ENCODE measurements at regions not wholly inside any gene's neighbourhood (a gene's known extent, or its start where the extent isn't known, plus 50 kb on each side); places are given as distances from the start of the nearest gene placed in this dataset.

DNA sequence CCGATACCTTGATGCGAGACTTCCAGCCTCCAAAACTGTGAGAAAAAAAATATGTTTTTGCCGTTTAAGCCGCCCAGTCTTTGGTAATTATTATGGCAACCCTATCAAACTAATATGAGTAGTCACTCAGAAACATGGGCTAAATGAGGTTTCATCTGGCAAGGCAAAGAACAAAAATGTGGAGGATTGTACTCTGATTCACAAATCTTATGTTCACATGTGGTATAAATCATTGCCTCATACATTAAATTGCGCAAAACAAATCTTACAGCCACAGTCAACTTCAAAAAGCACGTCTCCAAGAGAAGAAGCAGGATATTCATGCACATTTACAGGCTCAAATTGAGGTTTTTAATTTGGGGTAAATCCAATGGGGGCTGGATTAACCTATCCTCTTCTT is 1435.4 kb upstream of the LRRTM1 start:
- TF ChIP-seq POLR2A (IDR thresholded peaks at IDR 0.05), result no peak
- TF ChIP-seq, protein P1, sequence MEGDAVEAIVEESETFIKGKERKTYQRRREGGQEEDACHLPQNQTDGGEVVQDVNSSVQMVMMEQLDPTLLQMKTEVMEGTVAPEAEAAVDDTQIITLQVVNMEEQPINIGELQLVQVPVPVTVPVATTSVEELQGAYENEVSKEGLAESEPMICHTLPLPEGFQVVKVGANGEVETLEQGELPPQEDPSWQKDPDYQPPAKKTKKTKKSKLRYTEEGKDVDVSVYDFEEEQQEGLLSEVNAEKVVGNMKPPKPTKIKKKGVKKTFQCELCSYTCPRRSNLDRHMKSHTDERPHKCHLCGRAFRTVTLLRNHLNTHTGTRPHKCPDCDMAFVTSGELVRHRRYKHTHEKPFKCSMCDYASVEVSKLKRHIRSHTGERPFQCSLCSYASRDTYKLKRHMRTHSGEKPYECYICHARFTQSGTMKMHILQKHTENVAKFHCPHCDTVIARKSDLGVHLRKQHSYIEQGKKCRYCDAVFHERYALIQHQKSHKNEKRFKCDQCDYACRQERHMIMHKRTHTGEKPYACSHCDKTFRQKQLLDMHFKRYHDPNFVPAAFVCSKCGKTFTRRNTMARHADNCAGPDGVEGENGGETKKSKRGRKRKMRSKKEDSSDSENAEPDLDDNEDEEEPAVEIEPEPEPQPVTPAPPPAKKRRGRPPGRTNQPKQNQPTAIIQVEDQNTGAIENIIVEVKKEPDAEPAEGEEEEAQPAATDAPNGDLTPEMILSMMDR (IDR thresholded peaks at IDR 0.05), result no peak

Data from testis (tissue), 2 donors.